ENCODE measurements at regions not wholly inside any gene's neighbourhood (a gene's known extent, or its start where the extent isn't known, plus 50 kb on each side); places are given as distances from the start of the nearest gene placed in this dataset.

GRCh38 chr13:63323441-63323840, 1907.8 kb upstream of the PCDH20 start:
- TF ChIP-seq POLR2A (IDR thresholded peaks at IDR 0.05) = no peak
- no peak for TF ChIP-seq CTCF (IDR thresholded peaks at IDR 0.05)
